ENCODE measurements at regions not wholly inside any gene's neighbourhood (a gene's known extent, or its start where the extent isn't known, plus 50 kb on each side); places are given as distances from the start of the nearest gene placed in this dataset.

DNA sequence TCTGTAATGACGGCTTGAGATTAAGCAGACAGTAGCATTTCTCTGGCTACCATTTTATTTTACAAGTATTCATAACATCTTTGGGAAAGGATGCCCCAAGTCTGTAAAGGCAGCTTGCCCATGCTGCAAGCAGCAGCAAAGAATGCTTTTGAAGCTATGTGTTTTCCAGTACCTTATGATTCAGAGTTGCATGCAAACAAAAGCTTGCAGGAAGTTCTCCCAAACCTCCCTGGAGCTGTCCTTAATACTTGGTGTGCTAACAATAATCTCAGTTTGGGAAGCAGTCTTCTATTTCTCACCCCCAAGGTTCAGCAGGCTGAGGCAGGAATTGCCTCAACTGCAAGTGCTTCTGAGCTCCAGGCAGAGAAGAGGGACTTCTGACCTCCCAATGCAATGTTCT is 60.8 kb downstream of the CCNA1 start:
- no peak for DNase-seq

DNA sequence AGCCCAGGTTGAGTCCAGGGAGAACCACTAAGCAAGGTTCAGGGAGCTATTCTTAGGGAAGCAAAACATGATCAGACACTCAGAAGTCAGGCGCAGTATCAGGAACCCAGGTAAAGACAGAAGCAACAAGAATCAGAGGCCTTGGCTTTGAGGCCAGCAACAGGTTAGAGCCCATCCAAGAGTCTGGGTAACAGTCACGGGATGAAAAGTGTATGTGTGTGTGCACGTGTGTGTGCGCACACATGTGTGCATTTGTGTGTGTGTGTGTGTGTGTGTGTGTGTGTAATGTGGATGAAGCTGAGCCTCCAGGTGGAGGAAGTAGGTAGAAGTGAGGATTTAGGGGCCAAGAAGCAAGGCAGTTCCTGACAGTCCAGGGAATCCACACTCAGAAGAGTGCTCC is 63.1 kb downstream of the CCNA1 start:
- no peak for DNase-seq

DNA sequence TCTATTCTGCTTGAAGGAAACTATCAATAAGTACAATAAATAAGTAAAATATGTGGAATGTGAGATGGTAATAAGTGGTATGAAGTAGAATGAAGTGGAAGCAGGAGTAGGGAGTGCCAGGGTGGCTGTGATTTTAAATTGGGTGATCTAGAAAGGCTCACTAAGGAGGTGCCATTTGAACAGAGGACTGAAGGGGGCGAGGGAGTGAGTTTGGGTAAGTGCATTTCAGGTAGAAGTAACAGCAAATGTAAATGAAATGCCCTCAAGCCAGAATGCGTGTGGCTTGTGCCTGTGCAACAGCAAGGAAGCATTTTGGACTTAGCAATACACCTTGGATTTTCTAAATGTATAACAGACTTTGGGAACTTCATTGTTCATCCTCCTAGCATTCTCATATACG is 77.1 kb downstream of the CCNA1 start:
- DNase-seq, result no peak

DNA sequence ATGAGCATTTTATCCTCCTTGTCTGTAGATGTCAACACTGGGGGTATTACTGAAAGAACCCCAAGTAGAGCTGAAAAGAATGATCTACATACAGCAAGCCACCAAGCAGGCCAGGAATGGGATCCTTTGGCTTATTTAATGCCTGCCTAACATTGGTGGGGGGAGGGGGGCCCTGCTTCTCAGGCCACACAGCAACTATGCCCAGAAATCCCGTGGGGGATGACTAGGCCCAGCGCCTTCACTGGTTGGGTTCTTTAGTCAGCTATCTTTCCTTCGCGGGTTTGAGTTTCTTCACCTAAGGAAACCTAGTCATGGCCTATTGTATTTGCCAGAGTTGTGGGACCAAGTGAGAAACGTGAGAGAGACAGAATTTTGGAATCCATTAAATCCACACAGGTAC is 80.5 kb downstream of the CCNA1 start:
- no peak for DNase-seq

DNA sequence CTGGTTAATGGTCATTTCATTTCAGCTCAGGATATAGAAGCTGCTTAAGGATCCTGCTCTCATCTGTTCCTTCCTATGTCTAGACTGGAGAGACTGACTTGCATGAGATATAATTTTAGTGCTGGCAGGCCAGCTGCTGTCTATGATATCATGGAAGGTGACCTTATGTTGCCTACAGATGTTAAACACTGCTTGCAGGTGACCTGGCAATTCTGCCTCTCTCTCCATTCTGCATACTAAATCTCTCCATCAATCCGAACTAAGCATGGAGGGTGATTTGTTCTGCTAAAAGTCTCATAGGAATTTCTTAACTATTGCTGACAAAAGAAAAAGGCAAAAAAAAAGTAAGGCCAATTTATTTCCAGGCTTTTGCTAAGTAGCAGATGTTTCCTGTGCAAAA is 81.0 kb downstream of the CCNA1 start:
- DNase-seq, result no peak

DNA sequence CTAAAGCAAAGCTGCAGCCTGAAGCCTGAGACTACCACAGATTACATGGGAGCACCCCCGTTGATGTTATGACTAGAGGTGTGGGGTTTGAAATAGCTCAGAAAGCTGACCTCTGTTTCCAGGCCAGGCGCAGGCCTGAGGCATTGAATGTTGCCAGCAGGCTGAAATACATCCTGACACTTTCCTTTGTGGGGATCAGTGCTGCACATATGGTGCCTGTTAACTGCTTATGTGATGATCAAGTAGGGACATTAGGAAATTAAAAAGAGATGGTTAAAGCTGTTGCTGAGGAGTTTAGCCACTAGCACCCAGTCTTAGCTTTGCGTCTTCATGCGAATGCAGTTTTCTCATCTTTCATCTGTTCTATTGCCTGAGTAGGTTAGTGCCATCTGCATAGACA is 83.2 kb downstream of the CCNA1 start:
- DNase-seq, result no peak

DNA sequence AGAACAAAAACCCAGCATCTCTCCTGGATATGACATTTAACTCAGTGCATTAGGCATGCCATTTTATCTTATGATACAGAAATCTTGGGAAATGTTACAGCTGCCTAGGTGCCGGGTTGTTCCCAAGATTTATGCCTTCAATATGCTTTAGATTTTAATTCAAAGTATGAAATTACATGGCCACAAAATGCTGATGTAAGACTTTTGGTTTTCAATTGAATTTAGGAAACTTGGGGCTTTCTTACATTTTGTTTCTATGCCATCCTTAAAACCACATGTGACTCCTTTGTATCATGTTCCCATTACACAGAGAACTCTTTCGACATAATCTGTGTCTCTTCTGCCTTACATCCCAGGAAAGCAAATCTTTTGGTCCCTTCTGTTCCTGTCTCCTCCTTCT is 83.9 kb downstream of the CCNA1 start:
- no peak for DNase-seq

DNA sequence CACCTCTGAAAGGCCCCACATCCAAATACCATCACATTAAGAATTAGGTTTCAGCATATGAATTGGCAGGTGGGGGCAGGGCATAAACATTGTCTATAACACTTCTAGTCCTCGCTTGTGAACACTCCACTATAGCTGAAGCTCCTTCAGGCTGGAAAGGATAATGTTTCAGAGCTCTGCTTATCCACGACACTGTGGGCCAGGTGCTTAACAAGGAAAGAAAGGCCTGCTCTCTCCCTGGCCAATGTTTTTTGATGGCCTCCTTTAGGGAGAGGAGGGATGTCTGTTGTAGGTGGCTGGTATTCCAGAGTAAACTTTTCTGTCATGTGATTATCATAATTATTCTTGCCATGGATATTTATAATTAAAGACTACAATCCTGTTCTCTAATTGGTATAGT is 86.4 kb downstream of the CCNA1 start:
- DNase-seq, result no peak

DNA sequence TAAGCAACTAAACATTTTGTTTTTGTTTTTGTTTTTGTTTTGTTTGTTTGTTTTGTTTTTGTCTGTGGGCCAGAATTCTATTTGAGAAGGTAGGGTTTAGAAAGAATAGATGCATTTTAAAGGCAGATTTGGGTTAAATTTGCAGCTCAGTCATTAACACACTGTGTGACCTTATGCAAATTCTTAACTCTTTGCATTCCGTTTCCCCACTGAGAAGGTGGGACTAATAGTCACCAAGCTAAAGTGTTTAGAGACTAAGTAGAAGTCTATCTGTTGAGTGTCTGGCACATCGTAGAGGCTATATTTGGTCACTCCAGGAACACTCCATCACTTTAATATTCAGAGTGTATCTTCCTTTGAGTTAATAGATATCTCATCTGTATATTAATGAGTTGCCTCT is 87.1 kb downstream of the CCNA1 start:
- no peak for DNase-seq

DNA sequence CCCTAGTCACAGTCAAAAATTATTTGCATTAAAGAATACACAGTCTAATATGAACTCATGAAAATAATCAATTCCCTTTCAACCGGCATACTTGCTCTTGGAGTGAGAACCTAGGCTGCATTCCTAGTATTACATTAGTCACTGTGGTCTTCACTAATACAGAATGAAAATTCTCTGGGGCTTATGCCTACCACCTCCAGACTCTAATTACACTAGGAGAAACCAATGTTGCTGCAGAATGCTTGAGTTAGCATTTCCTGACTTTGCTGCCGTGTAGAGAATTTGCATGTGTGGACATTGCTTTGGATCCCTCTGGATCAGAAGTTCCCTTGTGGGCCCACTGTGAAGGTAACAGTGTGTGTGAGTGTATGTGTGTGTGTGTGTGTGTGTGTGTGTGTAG is 87.8 kb downstream of the CCNA1 start:
- no peak for DNase-seq

DNA sequence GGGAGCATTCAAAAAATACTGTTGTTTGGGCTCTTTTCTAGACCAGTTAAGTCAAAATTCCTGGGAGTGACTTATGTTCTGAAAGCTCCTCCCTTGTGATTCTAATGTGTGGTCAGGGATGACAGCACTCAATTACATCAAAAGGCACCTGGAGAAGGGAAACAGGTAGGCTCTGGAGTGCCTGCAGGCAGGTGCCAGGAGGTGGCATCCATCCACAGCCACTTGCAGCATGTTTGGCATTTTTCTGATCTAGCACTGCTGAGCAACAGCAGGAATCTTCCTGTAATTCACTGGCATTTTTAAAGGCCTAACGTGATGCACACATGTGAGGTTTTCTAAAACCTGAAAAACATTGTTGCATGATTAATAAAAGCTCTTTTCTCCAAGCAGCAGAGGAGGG is 94.6 kb downstream of the CCNA1 start:
- DNase-seq, result no peak

DNA sequence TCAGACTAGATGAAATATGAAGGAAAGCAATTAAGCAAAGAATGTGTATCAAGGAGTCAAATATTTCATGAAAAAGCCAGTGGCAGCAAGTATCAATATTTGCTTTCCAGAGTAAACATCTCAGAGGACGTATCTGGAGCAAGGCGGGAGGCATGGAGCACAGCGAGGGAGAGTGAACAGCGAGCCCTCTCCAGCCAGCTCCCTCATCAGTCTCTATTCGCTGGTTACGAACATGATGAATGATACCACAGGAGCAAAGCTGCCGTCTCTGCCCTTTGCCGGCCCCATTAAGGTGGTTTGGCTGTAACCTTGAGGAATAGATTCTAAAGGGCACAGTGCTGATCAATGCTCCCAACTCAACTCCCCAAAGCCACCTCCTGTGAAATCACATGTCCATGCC is 95.8 kb downstream of the CCNA1 start:
- DNase-seq, result no peak

DNA sequence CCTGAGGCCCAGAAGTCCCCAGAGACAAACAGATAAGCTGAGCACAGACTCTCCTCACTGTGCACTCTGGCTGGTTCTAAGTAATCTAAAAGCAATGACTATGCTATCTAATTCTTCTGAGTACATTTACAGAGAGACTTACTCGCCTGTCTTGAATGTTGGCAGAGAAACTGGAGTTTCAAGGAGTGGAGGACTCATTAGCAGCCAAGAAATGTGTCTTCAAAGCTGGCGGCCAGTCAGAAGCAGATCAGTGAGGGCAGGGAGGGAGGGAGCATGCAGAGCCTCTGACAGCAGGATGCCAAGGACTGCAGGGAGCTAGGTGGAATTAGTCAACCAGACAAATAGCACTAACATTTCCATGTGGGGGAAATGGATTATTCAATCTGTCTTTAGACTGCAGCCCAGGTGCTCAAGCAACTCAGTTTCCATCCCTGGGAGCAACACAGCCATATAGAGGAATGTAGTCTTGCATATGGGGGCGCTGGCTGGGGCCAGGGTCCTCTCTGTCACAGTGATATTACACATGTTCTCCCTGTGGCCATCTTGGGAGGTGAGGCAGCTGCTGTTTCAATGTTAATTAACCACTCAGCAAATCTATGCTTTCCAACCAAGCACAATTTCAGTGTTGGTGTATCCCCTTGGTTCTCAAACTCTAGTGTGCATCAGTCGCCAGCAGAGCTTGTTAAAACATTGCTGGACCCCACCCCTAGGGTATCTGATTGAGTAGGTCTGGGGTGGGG is 97.9 kb downstream of the CCNA1 start:
- DNase-seq, result no peak

DNA sequence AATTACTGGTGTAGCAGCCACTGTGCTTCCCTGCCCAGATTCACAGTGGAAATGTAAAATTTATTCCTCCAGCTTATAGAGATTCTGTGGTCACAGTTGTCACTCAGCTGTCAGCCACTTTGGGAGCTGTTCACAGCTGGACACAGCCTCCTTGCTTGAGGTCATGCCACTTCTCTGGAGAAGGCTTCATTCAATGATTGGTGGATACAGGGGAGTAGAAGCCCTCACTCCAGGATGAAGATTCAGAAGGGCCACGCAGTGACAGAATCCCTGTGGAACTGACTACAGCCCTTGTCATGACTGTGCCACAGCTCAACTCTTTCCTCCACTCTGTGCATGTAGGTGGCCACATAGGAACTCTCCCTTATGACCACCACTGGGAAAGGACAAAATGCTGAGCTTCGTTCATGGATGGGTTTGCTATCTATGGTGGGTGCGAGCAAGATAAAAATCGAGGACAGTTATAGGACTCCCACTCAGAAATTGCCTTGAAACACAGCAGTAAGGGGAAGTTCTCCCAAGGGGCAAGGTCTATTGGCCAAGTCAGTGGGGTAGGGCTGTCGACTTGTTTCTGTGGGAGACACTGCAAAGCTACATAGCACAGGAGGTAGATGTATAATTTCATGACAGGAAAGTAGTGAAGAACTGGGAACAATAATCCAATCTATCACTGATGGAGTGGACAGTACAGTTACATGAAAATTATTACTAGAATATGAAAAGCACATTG is 98.7 kb downstream of the CCNA1 start:
- no peak for DNase-seq

DNA sequence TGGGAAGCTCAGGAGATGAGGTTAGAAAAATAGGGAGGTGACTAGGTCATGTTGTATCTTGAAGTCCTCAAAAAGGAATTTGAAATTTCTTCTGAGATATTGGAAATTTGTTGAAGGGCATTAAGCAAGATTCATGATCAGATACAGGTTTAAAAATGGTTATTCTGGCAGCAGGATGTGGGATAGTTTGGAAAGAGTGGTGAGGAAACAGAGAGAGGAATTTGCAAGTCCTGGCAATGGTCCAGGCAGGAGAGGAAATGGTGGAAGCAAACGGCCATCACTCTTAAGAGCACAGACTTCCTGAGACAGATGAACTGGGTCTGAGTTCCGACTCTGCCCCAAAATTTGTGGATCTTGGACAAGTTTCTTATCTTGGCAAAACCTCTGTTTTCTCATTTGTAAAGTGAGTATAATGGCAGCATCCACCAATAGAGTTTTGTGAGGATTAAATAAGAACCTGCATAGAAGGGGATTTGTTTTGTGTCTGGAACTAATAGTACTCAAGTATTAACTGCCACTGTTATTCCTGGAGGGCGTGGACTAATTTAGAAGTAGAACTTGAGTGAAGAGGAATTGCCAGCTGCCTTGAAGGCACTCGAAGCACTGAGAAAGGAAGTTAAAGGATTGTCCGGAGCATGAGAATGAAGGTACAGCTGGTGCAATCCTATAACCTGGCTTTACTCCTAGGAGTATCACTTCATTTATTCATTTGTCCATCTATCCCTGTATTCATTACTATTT is 99.6 kb downstream of the CCNA1 start:
- DNase-seq, result no peak

DNA sequence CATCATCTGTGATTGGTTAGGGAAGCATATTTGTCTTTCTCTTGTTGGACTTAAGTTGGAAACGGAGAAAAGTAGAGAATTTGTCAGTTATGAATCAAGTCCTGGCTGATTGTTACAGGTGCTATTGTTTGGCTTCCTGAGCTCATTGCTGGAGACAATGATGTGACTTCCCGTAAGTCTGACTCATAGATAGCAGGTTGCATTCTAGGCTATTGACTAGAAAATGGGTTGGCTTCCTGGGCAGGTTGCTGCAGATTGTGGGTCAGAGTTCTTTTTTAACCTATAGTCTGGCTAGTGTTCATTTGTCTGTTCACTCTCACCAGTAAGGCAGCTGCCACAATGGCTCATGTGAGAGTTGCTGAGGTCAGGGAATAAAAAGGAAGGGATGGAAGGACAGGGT is 101.5 kb downstream of the CCNA1 start:
- DNase-seq, result no peak

DNA sequence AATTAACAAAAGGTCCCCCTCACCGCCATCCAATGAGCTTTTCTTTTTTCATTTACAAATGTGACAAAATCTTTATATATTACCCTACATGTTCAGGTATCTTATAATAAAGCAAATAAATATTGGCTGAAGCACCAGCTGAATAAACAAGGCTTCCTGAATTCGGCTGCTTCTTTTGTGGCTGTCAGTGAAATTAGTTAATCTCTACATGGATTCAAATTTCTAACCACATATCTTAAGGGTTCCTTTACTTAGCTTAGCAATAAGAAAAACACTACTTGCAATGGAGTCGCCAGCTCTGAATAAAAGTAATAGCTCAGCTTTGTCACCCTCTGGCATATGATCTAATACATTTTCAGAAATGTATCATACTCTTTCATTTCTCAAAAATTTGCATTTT is 104.3 kb downstream of the CCNA1 start:
- peak; percentile 31 for DNase-seq

DNA sequence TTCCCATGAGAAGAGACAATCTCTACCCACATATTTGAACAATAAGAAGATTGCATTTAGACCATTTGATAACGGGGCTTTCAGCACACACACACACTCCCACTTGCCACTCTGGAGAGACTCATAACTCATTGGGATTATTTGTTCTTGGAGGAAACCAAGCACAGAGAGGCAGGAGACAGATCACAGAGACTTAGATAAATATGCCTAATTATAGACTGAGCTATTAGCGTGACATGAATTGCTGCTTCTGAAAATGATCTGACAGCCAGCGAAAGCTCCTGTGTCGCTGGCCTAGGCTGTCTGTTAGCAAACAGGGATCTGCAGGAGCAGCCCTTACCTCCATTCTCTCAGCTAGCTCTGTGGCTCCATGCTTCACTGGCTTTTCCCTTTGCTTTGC is 111.4 kb downstream of the CCNA1 start:
- DNase-seq, result peak; percentile 43

DNA sequence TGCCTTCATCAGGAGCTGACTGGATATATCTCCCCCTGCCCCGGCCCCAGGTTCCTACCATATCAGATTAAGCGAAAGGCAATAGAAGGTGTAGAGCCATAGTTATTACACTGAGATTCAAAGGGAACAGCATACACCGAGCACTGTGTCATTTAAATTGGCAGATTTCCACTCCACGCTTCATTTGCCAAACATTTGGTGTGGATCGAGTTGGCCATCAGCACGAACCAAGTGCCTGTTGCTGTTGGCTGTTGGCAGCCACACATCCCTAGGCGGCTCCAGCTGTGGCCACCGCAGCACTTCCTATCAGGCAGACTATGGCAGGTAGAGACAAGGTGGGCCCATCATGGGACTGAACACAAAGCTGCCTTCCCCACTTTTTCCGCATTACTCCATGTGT is 115.8 kb downstream of the CCNA1 start:
- DNase-seq, result peak; percentile 69

DNA sequence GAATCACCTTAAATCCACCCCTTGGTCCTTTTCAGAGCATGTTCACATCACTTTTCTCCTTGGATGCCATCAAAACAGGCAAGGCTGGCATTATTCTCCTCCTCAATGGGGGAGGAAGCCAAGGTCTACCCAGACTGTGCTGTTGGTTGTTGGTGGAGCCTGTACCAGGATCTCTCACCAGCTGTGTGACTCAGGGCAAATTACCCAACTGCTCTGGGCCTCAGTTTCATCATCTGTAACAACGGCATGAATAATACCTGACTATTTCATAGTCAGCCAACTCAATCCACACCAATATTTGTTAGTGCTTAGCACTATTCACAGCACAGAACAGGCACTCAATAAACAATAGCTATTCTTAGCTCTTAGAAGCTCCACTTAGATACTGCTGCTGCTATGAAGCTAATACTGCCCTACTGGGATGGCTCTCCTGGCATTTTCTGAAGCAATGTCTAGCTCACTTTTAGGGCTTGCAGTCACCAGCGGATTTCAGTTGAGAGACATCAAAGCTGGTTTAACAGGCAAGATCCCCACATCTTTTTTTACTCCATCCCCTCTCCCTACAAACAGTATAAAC is 116.9 kb downstream of the CCNA1 start:
- no peak for DNase-seq

DNA sequence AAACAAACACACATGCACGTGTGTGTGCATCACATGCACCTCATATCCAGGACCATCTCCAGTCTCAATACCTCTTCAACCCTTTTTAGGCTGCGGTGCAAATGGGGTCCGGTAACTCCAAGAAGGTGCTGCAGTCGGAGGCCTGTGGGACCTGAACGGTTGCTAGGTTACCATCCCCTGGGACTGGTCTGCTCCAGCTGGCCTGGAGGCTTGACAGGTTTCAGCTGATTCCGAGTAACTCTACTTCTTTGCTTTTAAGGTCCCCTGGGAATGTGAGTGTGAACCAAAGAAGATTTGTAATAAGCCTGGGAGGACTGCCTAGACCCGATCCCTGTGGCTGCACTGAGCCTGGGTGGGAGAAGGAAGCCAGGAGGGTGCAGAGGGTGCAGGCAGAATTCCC is 117.5 kb downstream of the CCNA1 start:
- peak; percentile 56 for DNase-seq

DNA sequence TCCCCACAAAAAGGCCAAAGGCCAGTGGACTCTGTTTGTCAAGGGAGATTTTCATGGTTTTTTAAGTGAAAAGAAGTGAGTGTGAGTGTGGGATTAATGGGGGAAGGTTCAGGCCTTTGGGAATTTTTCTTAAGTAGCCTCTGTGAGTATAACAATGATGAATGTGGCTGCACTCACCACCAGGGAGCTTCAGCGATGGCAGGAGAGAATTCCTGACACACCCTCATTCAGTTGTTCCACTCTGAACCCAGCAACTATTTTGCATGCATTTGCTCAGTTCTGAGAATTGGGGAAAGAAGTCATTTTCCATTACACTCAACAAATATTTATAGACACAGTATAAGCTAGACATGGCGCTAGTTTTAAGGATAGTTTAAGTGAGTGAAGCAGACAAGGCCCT is 117.9 kb downstream of the CCNA1 start:
- DNase-seq, result no peak

DNA sequence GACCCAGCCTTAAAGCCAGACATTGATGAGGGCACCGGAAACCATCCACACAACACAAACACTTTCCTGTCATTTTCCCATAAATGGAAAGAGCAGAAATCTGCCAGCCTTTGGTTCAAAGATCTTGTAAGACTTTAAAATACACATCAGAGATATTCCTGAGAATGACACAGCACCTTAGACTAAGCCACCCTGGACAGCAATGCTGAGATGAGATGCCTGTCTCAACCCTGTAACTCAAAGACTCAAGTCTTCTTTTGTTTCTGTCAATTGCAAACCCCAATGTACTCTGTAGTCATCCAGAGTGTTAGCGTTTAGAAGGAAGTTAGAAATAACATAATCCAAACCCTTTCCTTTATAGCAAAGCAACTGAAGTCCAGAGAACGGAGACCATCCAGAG is 119.2 kb downstream of the CCNA1 start:
- DNase-seq, result no peak

DNA sequence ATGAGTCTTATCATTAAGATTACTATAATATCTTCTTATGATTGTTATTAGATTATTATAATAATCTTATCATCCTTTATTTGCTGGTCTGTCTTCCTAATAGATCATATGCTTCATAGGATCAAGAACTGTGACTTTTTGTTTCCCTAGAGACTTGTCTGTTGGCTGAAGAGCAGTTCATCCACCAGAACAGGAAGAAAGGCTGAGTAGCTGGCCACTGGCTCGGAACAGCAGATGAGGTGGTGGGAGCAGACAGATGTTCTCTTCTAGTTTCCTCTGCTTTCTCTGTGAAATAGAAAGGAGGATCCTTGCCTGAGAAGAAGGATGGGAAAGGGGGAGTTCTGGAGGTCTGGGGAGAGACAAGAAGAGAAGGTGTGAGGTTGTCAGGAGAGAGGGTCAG is 120.0 kb downstream of the CCNA1 start:
- DNase-seq, result no peak
